HG03108 (cell line): ENCODE measurements at regions not wholly inside any gene's neighbourhood (a gene's known extent, or its start where the extent isn't known, plus 50 kb on each side); places are given as distances from the start of the nearest gene placed in this dataset.

Source experiments
- ATAC-seq: cut with Tn5 transposase; IDR thresholded peaks from one replicate; pipeline ENCODE4 v1.9.1; 2021; ENCODE audit warnings: moderate library complexity; ENCODE audit not compliant: unreplicated experiment

DNA sequence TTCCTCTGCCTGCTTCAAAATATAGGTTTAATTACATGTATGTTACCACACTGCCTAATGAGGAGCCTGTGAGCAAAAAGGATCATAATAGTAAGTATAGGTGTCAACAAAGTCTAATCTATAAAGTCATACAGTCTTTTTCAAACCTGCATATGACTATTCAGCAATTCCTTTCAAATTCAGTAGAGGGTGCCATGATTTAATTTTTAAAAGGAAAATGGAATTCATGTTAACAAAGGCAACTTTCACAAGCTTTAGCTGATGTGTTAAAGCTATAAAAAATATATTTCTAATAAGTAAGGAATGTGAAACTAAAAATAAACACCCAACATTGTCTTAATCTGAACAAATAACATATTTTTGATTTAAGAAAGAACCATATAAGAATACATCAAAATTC lies 52.1 kb downstream of the MPP7 start:
- no peak for ATAC-seq

GRCh38 chr10:28250358-28250757 lies 52.5 kb downstream of the MPP7 start:
- no peak for ATAC-seq

GRCh38 chr10:28249512-28249911 lies 53.4 kb downstream of the MPP7 start:
- no peak for ATAC-seq

GRCh38 chr10:28248092-28248491 lies 54.8 kb downstream of the MPP7 start:
- no peak for ATAC-seq

DNA sequence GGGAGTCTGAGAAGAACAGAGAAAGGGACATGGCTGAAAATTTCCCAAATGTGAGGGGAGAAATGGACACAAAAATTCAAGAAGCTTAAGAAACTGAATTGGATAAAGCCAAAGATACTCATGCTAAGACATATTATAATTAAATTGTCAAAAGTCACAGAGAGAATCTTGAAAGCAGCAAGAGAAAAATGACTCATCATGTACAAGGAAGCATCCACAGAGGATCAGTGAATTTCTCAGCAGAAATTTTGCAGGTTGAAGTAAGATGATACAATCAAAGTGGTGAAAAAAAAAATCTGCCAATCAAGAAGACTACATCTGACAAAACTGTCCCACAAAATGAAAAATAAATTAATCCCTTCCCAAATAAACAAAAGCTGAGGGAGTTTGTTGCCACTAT lies 56.8 kb downstream of the MPP7 start:
- no peak for ATAC-seq

DNA sequence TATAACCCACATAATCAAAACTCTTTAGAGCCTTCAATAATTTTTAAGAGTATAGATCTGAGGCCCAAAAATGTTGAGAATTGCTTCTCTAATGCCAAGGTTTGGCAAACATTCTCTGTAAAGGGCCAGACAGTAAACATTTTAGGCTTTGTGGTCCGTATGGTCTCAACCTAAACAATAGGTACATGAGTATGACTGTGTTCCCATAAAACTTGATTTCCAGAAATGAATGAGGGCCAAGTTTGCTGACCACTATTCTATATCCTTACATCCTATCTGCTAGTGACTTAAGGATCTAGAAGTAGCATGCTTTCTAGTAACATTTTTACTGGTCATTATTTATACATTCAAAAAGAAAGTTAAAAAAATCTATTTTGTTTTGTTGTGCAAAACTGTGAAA lies 58.9 kb downstream of the MPP7 start:
- ATAC-seq: no peak

GRCh38 chr10:28242555-28243204 lies 60.2 kb downstream of the MPP7 start:
- no peak for ATAC-seq

GRCh38 chr10:28241741-28242399 lies 61.0 kb downstream of the MPP7 start:
- ATAC-seq: no peak

GRCh38 chr10:28240400-28240799 lies 62.5 kb downstream of the MPP7 start:
- ATAC-seq: no peak

- ATAC-seq: no peak
Observed at GRCh38 chr10:28236591-28236990, 66.3 kb downstream of the MPP7 start.

DNA sequence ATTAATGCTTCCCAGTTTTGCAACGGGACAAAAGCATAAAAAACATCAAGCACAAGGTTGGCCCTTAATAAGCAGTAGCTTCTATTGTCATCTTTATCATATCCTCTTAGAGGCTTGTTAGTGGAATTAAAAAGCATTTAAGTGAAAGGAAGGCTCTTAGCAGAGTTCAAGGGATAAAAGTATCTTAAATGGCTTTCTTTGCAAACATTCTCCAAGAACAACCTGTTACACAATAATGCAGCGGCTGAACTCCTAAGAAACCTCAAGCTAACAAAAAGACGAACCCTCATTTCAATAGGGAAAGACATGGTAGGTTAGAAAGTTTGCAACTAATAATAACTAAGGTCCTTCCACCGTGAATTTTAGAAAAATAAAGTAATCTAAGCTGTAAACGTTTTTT lies 82.1 kb downstream of the MPP7 start:
- ATAC-seq: no peak

- ATAC-seq: no peak
Observed at GRCh38 chr10:28219251-28219650, 83.6 kb downstream of the MPP7 start.

DNA sequence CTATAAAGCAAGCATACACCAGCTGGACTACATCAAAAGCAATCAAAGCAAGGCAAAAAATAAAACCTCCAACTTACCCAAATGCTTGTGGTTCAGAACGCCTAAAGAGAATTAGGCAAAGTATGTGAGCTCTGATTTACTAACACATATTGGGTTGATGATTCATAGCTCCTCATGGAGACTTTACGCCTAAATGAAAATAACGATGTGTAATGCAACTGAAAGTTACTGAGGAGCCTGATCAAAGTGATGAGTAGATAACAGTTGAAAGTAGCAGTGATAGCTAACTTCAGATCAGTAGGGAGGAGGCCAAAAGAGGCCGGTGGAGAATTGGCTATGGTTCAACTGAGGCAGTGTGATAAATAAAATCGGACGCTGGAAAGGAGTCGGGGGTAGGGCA lies 85.0 kb downstream of the MPP7 start:
- no peak for ATAC-seq

DNA sequence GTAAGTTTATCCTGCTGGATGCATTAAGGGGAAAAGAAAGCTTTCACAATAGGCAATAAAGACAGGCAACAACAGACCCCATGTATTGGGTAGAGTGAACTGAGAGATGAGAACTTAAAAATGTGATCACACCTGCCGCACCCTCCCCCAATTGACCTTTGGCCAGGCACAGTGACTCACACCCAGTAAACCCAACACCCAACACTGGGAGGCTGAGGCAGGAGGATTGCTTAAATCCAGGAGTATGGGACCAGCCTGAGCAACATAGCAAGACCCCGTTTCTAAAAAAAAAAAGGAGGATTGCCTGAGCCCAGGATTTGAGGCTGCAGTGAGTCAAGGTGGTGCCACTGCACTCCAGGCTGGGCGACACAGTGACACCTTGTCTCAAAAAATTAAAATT lies 86.9 kb downstream of the MPP7 start:
- ATAC-seq: no peak

- no peak for ATAC-seq
Observed at GRCh38 chr10:28214219-28214618, 88.6 kb downstream of the MPP7 start.

- ATAC-seq: no peak
Observed at GRCh38 chr10:28211759-28212158, 91.1 kb downstream of the MPP7 start.

DNA sequence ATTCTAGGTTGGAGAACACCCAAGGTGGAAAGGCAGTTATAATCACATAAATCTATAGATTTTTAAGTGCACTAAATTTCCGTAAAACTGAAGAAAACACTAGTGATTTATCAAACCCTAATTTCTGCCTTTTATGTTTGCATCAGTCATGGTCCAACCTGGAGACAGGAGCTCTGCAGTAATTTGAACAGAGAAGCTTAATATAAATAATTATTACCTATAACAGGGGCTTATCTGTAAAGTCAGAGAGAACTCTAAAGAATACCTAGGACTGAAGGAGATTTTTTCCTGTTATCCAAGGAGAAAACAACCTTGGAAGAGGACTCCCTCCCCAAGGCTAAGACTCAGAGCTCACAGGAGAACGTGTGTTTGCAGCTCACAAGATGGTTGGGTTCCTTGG lies 95.1 kb downstream of the MPP7 start:
- ATAC-seq: no peak

DNA sequence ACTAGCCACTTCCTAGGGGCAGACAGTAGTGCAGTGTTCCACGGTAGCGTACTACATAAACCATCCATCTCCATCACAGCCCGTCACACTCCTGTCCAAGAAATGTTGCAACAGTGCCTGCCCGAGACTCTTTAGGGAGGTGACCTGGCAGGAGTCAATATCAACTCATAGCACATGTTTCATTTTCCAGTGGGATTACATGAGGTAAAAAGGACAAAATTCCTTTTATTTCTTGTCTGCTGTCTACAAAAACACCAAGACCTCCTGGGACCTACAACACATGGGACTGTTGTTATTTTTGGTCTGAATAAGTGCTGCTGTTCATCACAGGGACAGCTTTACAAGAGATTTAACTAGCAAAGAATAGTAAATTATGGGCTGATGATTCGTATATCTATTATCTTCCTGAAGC lies 99.9 kb downstream of the MPP7 start:
- ATAC-seq: no peak

DNA sequence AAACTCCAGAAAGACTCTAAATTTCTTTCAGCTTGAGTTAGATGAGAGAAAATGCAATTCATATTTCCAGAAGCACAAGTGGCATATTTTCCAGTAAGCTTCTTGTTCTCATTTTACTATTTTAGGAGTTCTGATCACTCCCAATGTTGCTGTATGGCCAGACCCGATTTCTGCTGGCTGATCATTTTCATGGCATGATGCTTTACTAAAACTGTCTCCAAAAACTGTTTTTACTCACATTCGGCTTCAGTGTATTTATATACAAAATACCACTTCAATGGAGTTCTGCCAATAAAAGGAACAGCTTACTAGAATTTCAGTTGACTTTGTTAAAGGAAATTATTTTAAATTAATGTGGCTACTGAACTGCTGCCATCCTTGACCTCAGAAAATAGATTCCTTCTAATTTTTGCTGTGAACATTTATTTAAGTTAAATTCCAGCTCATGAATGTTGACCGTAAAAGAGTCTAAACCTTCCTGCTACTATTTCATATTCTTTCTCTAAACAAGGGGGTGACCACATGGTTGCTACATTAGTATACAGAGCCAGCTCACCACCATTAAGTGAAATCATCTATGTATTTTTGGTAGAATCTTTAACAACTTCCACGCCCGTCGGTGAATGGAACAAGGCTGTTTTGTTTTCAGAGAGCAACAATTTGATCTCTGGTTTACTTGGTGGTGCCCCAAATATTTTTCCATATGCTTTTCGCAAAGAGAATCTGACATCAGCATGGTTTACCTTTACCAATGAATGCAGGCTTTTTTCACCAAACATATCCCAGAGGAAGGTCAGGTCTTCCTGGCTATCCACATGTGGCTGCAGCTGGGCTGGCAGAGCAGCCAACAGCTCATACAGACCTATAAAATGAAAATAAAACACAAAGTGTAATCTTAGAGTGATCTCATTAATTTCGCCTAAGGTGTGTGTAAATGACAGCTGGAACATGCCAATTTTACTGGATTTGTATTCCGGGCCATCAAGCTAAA lies 101.2 kb downstream of the MPP7 start:
- ATAC-seq: no peak

- no peak for ATAC-seq
Observed at GRCh38 chr10:28200775-28201174, 102.1 kb downstream of the MPP7 start.

DNA sequence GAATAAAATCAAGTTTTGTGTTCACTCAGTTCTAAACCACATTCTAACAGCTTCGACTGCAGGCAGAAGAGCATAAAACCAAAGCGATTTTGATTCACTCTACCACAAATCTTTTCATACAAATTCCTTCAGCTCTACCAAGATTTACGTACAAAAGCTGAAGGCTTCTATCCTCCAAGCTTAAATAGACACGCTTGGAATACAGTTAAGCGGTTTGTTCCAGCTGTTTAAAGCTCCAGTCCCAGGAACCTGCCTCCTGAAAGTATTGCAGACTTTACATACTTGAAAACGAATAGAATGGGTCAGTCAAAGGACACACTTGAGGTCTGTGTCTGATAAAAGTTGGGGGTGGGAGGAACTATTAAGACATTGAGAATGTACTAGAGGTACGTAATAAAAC lies 102.9 kb downstream of the MPP7 start:
- no peak for ATAC-seq

GRCh38 chr10:28190196-28190595 lies 112.7 kb downstream of the MPP7 start:
- no peak for ATAC-seq
